ENCODE measurements at regions not wholly inside any gene's neighbourhood (a gene's known extent, or its start where the extent isn't known, plus 50 kb on each side); places are given as distances from the start of the nearest gene placed in this dataset.

DNA sequence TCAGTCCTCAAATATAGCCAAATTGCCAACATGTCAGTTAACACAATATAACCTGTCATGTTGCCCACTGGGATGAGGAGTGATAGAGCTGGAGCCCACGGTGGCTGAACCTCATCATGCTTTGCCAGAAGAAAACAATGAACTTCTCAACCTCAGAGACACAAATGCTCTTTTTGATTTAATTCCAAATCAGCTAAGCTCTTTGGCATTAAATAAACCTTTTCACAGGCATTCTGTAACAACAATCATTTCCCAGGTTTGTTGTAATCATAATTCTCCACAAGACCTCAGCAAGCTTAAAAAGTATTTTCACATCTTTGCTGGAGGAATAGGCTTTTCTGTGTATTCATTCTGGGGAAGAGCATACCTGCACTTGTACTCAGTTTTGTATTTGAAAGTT is 830.9 kb downstream of the MAT2B start:
- no TSS peak for BruUV-seq (replicated peaks)
- TF ChIP-seq, protein P1, sequence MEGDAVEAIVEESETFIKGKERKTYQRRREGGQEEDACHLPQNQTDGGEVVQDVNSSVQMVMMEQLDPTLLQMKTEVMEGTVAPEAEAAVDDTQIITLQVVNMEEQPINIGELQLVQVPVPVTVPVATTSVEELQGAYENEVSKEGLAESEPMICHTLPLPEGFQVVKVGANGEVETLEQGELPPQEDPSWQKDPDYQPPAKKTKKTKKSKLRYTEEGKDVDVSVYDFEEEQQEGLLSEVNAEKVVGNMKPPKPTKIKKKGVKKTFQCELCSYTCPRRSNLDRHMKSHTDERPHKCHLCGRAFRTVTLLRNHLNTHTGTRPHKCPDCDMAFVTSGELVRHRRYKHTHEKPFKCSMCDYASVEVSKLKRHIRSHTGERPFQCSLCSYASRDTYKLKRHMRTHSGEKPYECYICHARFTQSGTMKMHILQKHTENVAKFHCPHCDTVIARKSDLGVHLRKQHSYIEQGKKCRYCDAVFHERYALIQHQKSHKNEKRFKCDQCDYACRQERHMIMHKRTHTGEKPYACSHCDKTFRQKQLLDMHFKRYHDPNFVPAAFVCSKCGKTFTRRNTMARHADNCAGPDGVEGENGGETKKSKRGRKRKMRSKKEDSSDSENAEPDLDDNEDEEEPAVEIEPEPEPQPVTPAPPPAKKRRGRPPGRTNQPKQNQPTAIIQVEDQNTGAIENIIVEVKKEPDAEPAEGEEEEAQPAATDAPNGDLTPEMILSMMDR (IDR thresholded peaks at IDR 0.05; ENCODE audit: unreplicated experiment) = no peak
- intact Hi-C loops (cut with micrococcal nuclease) = loop anchor here (5.0 kb wide), 1 partner anchor 239 kb away; no protein-coding TSS in a partner anchor
- Mint-ChIP-seq H3K27ac (ENCODE audit: low read depth, unreplicated experiment) (peak overlapping the region; percentile 35), H3K36me3 (ENCODE audit: insufficient read depth, unreplicated experiment) (no peaks in the 10 kb centered on the region), H3K4me3 (ENCODE audit: unreplicated experiment) (peak overlapping the region; percentile 3), H3K9me3 (ENCODE audit: unreplicated experiment) (no peaks in the 10 kb centered on the region), H3K4me1 (ENCODE audit: insufficient read depth, unreplicated experiment) (peaks cover 26% of the 10 kb centered on the region), H3K27me3 (ENCODE audit: insufficient read depth, unreplicated experiment) (no peaks in the 10 kb centered on the region)
- DNase-seq (ENCODE audit: unreplicated experiment) = no peak
- CTCF ChIA-PET = interaction anchor here (0.6 to 0.7 kb wide), 3 partner anchors 140 to 634 kb away, joined by 3 read pairs; no protein-coding TSS in a partner anchor
- POLR2A ChIA-PET = interaction anchor here (0.5 to 1.8 kb wide), 4 partner anchors 12 to 325 kb away, joined by 3 to 6 read pairs (median 3); no protein-coding TSS in a partner anchor

DNA sequence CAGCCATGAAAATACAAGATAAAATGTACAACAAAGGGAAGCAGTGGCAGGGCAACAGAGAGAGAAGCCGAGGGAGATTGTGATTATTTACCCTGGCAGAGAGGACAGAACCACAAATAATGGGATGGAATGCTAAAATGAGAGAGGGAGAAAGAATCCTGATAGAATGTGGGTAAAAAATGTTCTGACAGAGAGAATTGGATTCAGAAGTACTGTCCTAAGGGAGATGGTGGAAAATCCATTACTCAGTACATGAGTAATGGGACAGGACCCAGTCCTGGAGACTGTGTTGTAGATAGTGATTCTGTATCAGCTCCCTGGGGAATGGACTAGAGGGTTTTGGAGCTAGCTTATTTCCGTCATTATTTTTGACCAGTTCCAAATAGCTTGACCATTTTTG is 831.5 kb downstream of the MAT2B start:
- H3K36me3 Mint-ChIP-seq (ENCODE audit: insufficient read depth, unreplicated experiment) = no peaks in the 10 kb centered on the region
- no TSS peak for BruUV-seq (replicated peaks)
- CTCF ChIA-PET = interaction anchor here (0.7 to 1.3 kb wide), 3 partner anchors 10 to 139 kb away, joined by 3 to 4 read pairs (median 4); no protein-coding TSS in a partner anchor
- no peaks in the 10 kb centered on the region for H3K9me3 Mint-ChIP-seq (ENCODE audit: unreplicated experiment)
- peak overlapping the region; percentile 35 for H3K27ac Mint-ChIP-seq (ENCODE audit: low read depth, unreplicated experiment)
- intact Hi-C loops (cut with micrococcal nuclease) = loop anchor here (5.0 kb wide), 1 partner anchor 240 kb away; no protein-coding TSS in a partner anchor
- TF ChIP-seq, protein P1 (IDR thresholded peaks at IDR 0.05; ENCODE audit: unreplicated experiment) = no peak
- peaks cover 29% of the 10 kb centered on the region for H3K4me1 Mint-ChIP-seq (ENCODE audit: insufficient read depth, unreplicated experiment)
- no peak overlapping the region for H3K4me3 Mint-ChIP-seq (ENCODE audit: unreplicated experiment)
- no peaks in the 10 kb centered on the region for H3K27me3 Mint-ChIP-seq (ENCODE audit: insufficient read depth, unreplicated experiment)
- POLR2A ChIA-PET = interaction anchor here (0.6 to 1.8 kb wide), 4 partner anchors 11 to 324 kb away, joined by 3 to 6 read pairs (median 3); no protein-coding TSS in a partner anchor
- DNase-seq (ENCODE audit: unreplicated experiment) = peak; percentile 46

DNA sequence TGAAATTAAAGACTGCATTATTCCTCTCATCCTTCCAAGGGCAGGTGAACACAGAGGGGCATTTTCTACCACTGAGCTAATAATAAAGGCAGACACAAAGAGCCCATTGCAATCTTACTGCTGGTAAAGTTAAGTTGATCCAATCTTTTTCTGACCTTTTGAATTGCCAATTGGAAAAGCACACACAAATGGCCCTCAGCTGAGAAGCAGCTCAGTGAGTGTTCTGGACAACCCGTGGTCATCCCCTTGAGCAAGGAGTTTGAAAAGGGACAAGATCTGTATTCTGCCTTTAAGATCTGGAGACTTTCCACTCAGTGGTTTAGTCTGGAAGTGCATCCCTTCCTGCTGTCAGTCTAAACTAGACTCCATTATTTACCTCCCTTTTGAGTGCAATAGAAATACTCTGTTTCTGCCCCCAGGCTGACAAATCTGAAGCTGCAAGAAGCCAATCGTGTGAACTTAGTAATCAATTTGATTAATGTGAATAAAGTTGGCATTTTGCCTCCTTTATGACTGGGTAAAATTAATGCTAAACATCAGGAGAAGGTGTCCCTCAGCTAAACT is 835.7 kb downstream of the MAT2B start:
- CTCF ChIA-PET = interaction anchor here (0.5 to 1.5 kb wide), 5 partner anchors 8 to 122 kb away, joined by 3 to 6 read pairs (median 4); no protein-coding TSS in a partner anchor

More for the DNA sequence above, 835.7 kb downstream of the MAT2B start:
- no peak for DNase-seq (ENCODE audit: unreplicated experiment)
- no peaks in the 10 kb centered on the region for H3K36me3 Mint-ChIP-seq (ENCODE audit: insufficient read depth, unreplicated experiment)
- H3K27ac Mint-ChIP-seq (ENCODE audit: low read depth, unreplicated experiment) = no peak overlapping the region
- intact Hi-C loops (cut with micrococcal nuclease) = no loop called here
- H3K4me3 Mint-ChIP-seq (ENCODE audit: unreplicated experiment) = no peak overlapping the region
- no peaks in the 10 kb centered on the region for H3K27me3 Mint-ChIP-seq (ENCODE audit: insufficient read depth, unreplicated experiment)
- POLR2A ChIA-PET = interaction anchor here (0.6 kb wide), 2 partner anchors 195 to 836 kb away, joined by 3 read pairs; partner anchors contain the start of gene MAT2B
- BruUV-seq (replicated peaks) = no TSS peak
- no peaks in the 10 kb centered on the region for H3K9me3 Mint-ChIP-seq (ENCODE audit: unreplicated experiment)
- peaks cover 29% of the 10 kb centered on the region for H3K4me1 Mint-ChIP-seq (ENCODE audit: insufficient read depth, unreplicated experiment)
- TF ChIP-seq, protein P1 (IDR thresholded peaks at IDR 0.05; ENCODE audit: unreplicated experiment) = no peak

Measured in MCF 10A (cell line).